ENCODE measurements at regions not wholly inside any gene's neighbourhood (a gene's known extent, or its start where the extent isn't known, plus 50 kb on each side); places are given as distances from the start of the nearest gene placed in this dataset.

DNA sequence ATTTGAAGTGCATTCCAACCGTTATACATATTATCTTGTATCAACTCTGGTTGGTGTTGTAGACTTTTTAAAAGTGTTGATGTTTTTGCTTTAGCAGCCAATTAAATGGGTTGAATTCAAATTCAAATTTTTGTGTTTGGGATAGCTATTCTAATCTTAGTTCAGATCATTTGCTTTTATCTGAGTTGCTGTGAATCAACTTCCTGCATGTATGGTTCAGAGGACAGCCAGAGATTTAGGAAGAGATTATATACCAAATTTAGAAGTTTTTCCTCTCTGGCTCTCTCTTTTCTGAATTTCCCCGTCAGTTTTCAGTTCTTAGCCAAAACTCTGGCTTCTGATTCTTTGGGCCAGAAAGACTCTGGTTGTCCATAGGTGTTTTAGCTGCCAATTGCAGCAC is 415.5 kb downstream of the NUF2 start:
- TF ChIP-seq ZBTB20 (tag by site-specific recombination; IDR thresholded peaks at IDR 0.05): no peak
- TF ChIP-seq, protein P1, sequence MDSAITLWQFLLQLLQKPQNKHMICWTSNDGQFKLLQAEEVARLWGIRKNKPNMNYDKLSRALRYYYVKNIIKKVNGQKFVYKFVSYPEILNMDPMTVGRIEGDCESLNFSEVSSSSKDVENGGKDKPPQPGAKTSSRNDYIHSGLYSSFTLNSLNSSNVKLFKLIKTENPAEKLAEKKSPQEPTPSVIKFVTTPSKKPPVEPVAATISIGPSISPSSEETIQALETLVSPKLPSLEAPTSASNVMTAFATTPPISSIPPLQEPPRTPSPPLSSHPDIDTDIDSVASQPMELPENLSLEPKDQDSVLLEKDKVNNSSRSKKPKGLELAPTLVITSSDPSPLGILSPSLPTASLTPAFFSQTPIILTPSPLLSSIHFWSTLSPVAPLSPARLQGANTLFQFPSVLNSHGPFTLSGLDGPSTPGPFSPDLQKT (IDR thresholded peaks at IDR 0.05; ENCODE audit: borderline replicate concordance, low read depth, low read length): no peak
- TF ChIP-seq REST (tag by site-specific recombination; IDR thresholded peaks at IDR 0.05): no peak
- no peak for TF ChIP-seq ZBTB7A (tag by site-specific recombination; IDR thresholded peaks at IDR 0.05; ENCODE audit: low read depth)
- TF ChIP-seq, protein P2, sequence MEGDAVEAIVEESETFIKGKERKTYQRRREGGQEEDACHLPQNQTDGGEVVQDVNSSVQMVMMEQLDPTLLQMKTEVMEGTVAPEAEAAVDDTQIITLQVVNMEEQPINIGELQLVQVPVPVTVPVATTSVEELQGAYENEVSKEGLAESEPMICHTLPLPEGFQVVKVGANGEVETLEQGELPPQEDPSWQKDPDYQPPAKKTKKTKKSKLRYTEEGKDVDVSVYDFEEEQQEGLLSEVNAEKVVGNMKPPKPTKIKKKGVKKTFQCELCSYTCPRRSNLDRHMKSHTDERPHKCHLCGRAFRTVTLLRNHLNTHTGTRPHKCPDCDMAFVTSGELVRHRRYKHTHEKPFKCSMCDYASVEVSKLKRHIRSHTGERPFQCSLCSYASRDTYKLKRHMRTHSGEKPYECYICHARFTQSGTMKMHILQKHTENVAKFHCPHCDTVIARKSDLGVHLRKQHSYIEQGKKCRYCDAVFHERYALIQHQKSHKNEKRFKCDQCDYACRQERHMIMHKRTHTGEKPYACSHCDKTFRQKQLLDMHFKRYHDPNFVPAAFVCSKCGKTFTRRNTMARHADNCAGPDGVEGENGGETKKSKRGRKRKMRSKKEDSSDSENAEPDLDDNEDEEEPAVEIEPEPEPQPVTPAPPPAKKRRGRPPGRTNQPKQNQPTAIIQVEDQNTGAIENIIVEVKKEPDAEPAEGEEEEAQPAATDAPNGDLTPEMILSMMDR (tag by site-specific recombination; IDR thresholded peaks at IDR 0.05): no peak
- TF ChIP-seq, protein P3, sequence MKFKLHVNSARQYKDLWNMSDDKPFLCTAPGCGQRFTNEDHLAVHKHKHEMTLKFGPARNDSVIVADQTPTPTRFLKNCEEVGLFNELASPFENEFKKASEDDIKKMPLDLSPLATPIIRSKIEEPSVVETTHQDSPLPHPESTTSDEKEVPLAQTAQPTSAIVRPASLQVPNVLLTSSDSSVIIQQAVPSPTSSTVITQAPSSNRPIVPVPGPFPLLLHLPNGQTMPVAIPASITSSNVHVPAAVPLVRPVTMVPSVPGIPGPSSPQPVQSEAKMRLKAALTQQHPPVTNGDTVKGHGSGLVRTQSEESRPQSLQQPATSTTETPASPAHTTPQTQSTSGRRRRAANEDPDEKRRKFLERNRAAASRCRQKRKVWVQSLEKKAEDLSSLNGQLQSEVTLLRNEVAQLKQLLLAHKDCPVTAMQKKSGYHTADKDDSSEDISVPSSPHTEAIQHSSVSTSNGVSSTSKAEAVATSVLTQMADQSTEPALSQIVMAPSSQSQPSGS (tag by site-specific recombination; IDR thresholded peaks at IDR 0.05; ENCODE audit: low read depth): no peak
- TF ChIP-seq ZFP41 (tag by site-specific recombination; IDR thresholded peaks at IDR 0.05; ENCODE audit: borderline replicate concordance): no peak

Data from HEK293 (cell line).